Uterus (tissue), 3 donors: ENCODE measurements at regions not wholly inside any gene's neighbourhood (a gene's known extent, or its start where the extent isn't known, plus 50 kb on each side); places are given as distances from the start of the nearest gene placed in this dataset.

Experiments used
- DNase-seq, 2 donors: peaks; one replicate each; pipeline ENCODE4 v3.0.0-alpha.2; 2019 to 2020
- H3K27ac ChIP-seq, 2 donors: fragments of 200-600 bp; sonication (generic); 1 replicate in 1 of 2; 2 replicates in 1 of 2; pipeline ENCODE4 v1.5.1; 2016 to 2018
- H3K27me3 ChIP-seq, 2 donors: fragments of 200-600 bp; sonication (generic); one replicate each; pipeline ENCODE4 v1.5.1; 2018 to 2019; ENCODE audit warnings: control low read depth in 1 of 2
- H3K36me3 ChIP-seq, 2 donors: fragments of 200-600 bp; sonication (generic); one replicate each; pipeline ENCODE4 v1.5.1; 2019; ENCODE audit warnings: control low read depth in 1 of 2
- H3K4me1 ChIP-seq, 2 donors: fragments of 200-600 bp; sonication (generic); one replicate each; pipeline ENCODE4 v1.5.1; 2018 to 2019; ENCODE audit warnings: control low read depth in 1 of 2
- H3K4me3 ChIP-seq, 2 donors: fragments of 200-600 bp; sonication (generic); 1 replicate in 1 of 2; 2 replicates in 1 of 2; pipeline ENCODE4 v1.5.1; 2018 to 2019; ENCODE audit warnings: mild to moderate bottlenecking in 1 of 2
- H3K9me3 ChIP-seq, 2 donors: fragments of 200-600 bp; sonication (generic); one replicate each; pipeline ENCODE4 v1.5.1; 2019; ENCODE audit warnings: control low read depth in 1 of 2
- CTCF ChIP-seq, 4 experiments: fragments of 200-600 bp in 2 of 4; fragments of 450-650 bp in 2 of 4; sonication (generic) in 2 of 4; IDR thresholded peaks; one replicate each; pipeline ENCODE4 v1.5.1; 2016 to 2019; ENCODE audit warnings: antibody characterized with exemption in 4 of 4, mild to moderate bottlenecking in 2 of 4, moderate library complexity in 1 of 4
- POLR2A ChIP-seq, 2 donors: fragments of 450-650 bp; IDR thresholded peaks; one replicate each; pipeline ENCODE4 v1.6.1; 2016; ENCODE audit warnings: antibody characterized with exemption in 2 of 2, mild to moderate bottlenecking in 1 of 2, moderate library complexity in 1 of 2
- intact Hi-C: fragments of 100-400 bp; cut with DNase I; formaldehyde crosslinking; loops from one replicate; pipeline ENCODE4 v1.15.1; 2023; ENCODE audit warnings: low total_unique reads
- donor health status: DM: yes; HTN: yes; CAD: no.

DNA sequence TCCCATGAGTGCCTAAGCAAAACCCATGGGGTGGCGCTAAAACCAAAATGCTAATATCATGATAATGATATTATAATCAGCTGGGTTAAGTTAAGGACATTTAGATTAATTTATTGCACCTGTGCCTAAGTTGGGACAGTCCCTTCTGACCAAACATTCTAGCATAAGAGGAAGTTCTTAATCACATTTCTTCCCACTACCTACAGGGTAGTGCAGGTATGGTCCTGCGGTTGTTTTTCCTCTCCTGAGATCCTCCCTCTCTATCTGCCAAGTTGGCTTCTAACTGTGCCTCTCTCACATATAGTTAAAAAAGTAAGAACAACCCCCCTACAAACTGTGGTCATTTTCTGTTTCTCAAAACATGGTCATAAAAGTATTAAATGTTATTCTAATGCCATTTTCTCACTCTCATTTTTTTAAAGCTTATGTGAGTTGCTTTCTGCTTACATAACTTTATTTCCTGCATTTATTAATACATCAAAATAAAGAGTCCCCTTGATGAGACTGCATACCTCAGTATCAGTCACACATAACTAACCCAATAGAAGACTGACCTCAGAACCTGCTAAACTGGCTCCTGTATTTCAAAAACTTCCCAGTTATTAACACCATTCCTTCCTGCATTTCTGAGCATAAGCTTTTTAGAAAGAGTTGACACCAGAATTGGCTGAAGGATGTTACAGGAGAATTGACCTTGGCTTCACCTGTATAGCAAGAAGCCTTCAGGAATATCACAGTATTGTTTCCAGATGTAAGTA, 1332.5 kb downstream of the FSTL5 start:
- no peaks in the 10 kb centered on the region for H3K36me3 ChIP-seq
- intact Hi-C loops, result no loop called here
- TF ChIP-seq CTCF (IDR thresholded peaks at IDR 0.05) (no peak), POLR2A (IDR thresholded peaks at IDR 0.05) (no peak)
- H3K4me3 ChIP-seq, result no peak overlapping the region
- H3K27ac ChIP-seq, result no peak overlapping the region
- H3K9me3 ChIP-seq, result no peaks in the 10 kb centered on the region
- no peaks in the 10 kb centered on the region for H3K4me1 ChIP-seq
- no peak for DNase-seq
- H3K27me3 ChIP-seq, result no peaks in the 10 kb centered on the region

DNA sequence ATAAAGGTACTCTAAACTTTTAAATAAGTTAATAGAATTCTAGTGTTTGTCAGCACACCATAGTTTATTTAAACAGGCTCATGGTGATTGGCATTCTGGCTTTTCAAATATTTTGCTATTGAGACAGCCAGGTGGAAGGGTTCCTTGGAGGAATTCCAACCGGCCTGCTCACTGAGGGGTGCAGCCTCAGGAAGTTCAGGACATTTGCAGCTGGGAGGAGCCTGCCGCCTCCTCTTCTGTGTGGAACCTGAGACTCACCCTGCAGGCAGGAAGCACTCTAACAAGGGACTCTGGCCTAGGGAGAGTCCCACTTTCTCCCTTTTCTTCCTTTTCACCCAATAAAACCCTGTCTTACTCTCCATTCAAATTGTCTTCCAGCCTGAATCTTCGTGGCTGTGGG, 1328.0 kb downstream of the FSTL5 start:
- H3K4me3 ChIP-seq, result no peak overlapping the region
- H3K27ac ChIP-seq, result no peak overlapping the region
- intact Hi-C loops, result no loop called here
- no peaks in the 10 kb centered on the region for H3K4me1 ChIP-seq
- H3K36me3 ChIP-seq, result no peaks in the 10 kb centered on the region
- no peak for DNase-seq
- H3K27me3 ChIP-seq, result no peaks in the 10 kb centered on the region
- no peak for TF ChIP-seq CTCF (IDR thresholded peaks at IDR 0.05)
- TF ChIP-seq POLR2A (IDR thresholded peaks at IDR 0.05), result no peak
- no peaks in the 10 kb centered on the region for H3K9me3 ChIP-seq

DNA sequence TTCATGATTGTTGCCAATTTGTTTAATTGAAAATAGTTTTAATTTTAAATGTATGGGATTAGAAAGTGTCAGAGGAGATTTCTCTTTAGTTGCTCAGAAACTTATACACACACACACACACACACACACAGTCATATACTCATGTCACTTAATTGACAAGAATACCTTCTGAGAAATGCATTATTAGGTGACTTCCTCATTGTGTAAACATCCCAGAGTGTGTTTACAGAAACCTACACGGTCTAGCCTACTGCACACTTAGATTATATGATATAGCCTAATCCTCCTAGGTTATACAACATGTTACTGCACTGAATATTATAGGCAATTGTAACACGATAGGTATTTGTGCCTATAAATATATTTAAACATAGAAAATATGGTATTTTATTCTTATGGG, 1327.4 kb downstream of the FSTL5 start:
- intact Hi-C loops, result no loop called here
- Histone ChIP-seq H3K27ac (no peak overlapping the region), H3K36me3 (no peaks in the 10 kb centered on the region), H3K4me1 (no peaks in the 10 kb centered on the region), H3K27me3 (no peaks in the 10 kb centered on the region), H3K9me3 (no peaks in the 10 kb centered on the region), H3K4me3 (no peak overlapping the region)
- TF ChIP-seq CTCF (IDR thresholded peaks at IDR 0.05), result no peak
- TF ChIP-seq POLR2A (IDR thresholded peaks at IDR 0.05), result no peak
- DNase-seq, result no peak

GRCh38 chr4:160846121-160846520, 1317.7 kb downstream of the FSTL5 start:
- Histone ChIP-seq H3K9me3 (no peaks in the 10 kb centered on the region), H3K4me1 (no peaks in the 10 kb centered on the region), H3K27ac (no peak overlapping the region), H3K27me3 (no peaks in the 10 kb centered on the region), H3K4me3 (no peak overlapping the region), H3K36me3 (no peaks in the 10 kb centered on the region)
- no peak for DNase-seq
- intact Hi-C loops, result no loop called here
- TF ChIP-seq POLR2A (IDR thresholded peaks at IDR 0.05) (no peak), CTCF (IDR thresholded peaks at IDR 0.05) (no peak)

DNA sequence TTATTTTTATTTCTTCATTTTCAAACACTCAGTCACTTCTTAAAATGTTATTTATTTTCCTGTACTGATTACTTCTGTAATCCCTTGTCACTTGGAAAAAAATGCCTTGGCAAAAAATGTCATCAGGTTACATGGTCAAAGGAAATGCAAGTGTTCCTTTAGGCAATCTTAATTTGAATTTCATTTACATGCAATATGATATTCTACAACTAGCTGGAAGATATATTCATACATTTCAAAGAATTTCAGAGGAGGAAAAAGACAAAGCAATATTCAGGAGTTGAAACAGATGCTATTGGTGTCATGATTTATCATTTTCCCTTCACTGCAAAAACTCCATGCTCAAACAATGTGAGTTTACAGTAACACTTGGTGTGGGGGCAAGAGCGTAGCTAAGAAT, 1316.6 kb downstream of the FSTL5 start:
- H3K27me3 ChIP-seq, result no peaks in the 10 kb centered on the region
- intact Hi-C loops, result no loop called here
- H3K27ac ChIP-seq, result no peak overlapping the region
- DNase-seq, result no peak
- H3K4me1 ChIP-seq, result no peaks in the 10 kb centered on the region
- TF ChIP-seq POLR2A (IDR thresholded peaks at IDR 0.05) (no peak), CTCF (IDR thresholded peaks at IDR 0.05) (no peak)
- no peak overlapping the region for H3K4me3 ChIP-seq
- no peaks in the 10 kb centered on the region for H3K36me3 ChIP-seq
- H3K9me3 ChIP-seq, result no peaks in the 10 kb centered on the region
